OCI-LY3 (cell line): ENCODE measurements at regions not wholly inside any gene's neighbourhood (a gene's known extent, or its start where the extent isn't known, plus 50 kb on each side); places are given as distances from the start of the nearest gene placed in this dataset.

Source experiments
- EZH2phosphoT487 ChIP-seq: fragments of 200-600 bp; shearing (Covaris generic); IDR thresholded peaks from 2 replicates; pipeline ENCODE4 v1.6.1; 2018; ENCODE audit warnings: antibody characterized with exemption, mixed run types, low read depth
- TF ChIP-seq, protein P1 (sequence below): fragments of 200-600, 300-600 bp; sonication (generic); IDR thresholded peaks from 2 replicates; pipeline ENCODE4 v1.5.1; 2014; ENCODE audit warnings: antibody characterized with exemption, low read length, low read depth

DNA sequence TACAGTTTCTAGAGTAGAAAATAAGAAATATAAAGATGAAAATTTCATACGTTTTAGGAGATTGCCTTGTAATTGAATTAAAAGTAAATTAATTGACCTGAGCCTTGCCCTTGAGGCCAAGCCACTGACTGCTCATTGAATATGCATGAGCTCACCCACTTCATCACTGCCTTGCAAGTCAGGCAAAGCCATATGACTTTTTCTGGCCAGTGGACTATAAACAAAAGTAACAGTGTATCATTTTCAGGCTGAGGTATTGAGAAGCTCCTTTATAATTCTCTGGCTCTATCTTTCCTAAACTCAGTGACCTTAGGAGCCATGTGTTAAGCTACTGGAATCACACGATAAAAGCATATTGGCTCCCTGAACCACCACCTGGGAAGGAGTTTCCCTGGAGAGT lies 369.3 kb downstream of the NUAK1 start:
- TF ChIP-seq, protein P1, sequence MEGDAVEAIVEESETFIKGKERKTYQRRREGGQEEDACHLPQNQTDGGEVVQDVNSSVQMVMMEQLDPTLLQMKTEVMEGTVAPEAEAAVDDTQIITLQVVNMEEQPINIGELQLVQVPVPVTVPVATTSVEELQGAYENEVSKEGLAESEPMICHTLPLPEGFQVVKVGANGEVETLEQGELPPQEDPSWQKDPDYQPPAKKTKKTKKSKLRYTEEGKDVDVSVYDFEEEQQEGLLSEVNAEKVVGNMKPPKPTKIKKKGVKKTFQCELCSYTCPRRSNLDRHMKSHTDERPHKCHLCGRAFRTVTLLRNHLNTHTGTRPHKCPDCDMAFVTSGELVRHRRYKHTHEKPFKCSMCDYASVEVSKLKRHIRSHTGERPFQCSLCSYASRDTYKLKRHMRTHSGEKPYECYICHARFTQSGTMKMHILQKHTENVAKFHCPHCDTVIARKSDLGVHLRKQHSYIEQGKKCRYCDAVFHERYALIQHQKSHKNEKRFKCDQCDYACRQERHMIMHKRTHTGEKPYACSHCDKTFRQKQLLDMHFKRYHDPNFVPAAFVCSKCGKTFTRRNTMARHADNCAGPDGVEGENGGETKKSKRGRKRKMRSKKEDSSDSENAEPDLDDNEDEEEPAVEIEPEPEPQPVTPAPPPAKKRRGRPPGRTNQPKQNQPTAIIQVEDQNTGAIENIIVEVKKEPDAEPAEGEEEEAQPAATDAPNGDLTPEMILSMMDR = no peak
- TF ChIP-seq EZH2phosphoT487 = no peak
